GM18502 (cell line): ENCODE measurements at regions not wholly inside any gene's neighbourhood (a gene's known extent, or its start where the extent isn't known, plus 50 kb on each side); places are given as distances from the start of the nearest gene placed in this dataset.

ENCODE experiments used
- ATAC-seq: cut with Tn5 transposase; IDR thresholded peaks from one replicate; pipeline ENCODE4 v1.9.1; 2021; ENCODE audit warnings: mild to moderate bottlenecking; ENCODE audit not compliant: unreplicated experiment, poor library complexity

DNA sequence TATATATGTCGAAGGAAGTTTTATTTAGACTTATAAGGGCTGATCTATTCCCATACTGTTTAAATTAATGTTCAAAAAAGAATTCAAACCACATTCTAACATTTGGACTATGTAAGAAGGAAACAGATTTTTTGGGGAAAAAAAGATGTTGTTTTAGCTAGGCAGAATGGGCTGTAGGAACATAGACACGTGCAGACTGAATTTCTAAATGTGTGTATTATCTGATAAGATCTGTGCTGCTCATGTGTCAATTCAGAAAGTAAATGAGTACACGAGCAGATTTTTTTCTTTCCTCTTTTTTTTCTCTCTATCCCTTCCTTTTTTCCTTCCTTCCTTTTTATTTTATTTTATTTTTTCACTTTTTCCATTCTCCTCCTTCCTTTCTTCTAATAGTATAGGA is 259.5 kb upstream of the KCNH8 start:
- no peak for ATAC-seq

DNA sequence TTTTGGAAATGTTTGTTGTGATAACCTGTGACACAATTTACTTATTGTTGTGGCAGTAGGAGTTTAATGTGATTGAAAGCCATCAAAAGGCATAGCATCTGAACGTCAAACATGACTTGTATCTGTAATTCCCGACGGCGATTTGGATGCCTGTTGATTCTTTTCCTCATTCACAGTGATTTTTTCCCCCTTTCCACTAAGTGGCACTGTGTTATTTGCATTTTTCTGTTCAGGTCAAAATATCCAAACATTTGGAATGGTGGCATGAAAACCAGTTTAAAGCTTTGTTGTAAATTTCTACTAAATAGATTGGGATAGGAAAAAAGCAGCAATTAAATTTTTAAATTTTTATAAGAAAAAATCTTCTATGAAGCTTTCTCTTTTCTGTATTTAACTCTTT is 259.9 kb upstream of the KCNH8 start:
- no peak for ATAC-seq

DNA sequence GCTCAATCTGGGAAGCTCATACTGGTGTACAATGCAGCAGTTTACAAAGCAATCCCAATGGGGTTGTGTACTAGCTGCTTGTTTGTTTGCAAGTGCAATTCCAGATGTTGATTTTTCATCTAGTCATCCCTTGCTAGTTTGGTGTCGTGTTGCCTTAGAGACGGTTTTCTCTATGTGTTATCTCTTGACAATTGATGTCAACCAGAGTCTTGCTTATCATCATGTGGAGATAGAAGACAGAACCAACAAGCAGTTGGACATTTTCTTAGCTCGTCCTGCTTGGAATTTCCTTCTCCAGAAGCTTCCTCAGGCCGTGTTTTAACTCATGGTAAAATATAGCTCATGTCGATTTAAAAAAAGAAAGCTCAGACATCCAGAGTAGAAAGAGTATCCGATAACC is 262.0 kb upstream of the KCNH8 start:
- no peak for ATAC-seq

DNA sequence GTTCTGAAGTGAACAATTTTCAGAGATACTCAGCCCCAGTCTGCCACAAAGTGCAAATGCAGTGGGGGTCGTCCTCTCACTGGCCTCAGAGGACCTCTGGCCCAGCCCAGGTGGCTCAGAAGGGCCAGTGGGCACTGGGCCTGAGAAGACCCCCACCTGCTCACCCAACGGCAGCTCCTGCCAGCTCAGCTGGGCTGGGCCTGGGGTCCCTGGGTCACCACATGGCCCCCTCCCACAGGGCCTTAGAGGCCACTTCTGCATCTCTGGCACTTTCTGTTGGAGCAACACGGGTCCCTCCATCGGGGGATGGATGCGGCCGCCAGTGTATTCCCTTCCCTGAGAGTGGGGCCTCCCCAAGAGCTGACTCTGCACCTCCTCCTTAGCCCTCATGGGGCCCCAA is 262.7 kb upstream of the KCNH8 start:
- ATAC-seq: no peak

DNA sequence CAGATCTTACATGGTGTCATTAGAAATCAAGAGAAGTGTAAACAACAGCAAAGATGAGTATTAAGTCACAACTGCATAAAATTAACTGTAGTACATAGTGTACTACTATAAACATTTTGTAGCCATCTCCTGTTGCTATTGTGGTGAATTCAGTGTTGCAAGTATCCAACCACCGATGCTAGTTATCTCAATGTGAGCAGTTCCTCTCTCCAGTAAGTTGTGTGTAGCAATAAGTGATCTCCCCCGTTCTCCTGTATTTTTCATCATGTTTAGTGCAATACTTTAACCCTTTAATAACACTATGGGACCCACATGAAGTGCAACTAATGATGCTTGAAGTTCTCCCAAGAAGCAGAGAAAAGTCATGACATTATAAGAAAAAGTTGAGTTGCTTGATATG is 264.7 kb upstream of the KCNH8 start:
- no peak for ATAC-seq

DNA sequence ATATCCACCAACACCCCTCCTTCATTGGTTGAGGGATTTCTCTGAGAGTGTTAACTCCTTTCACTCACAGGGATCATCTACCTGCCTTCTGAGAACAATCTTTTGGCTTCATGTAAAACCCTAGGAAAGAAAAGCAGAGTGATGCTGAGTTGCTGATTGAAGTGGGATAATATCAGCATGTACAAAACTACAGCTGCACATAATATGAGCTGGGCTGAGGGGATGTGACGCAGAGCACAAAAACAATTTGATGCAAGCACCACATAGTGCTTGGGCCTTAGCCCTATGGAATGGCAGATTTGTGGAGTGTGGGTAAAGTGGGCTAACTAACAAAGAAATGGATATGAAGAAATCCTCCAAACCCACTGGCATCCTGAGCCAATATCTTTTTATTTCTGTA is 267.6 kb upstream of the KCNH8 start:
- ATAC-seq: no peak

DNA sequence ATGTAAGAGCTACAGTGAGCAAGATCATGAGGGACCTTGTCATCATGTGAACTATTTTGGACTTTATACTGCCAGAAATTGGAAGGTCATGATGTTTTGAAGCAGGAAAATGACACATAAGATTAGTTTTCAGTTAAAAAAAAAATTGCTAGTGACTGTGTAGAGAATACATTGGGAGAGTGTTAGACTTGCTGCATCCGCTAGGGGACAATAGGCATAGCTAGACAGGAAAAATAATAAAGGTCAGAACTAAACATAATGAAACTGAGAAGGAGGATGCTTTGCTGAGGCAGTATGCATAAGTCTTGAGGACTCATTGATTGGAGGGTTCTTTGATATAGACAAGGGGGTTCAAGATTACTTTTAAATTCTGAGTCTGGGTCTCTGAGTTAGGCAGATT is 275.8 kb upstream of the KCNH8 start:
- ATAC-seq: peak; percentile 80

DNA sequence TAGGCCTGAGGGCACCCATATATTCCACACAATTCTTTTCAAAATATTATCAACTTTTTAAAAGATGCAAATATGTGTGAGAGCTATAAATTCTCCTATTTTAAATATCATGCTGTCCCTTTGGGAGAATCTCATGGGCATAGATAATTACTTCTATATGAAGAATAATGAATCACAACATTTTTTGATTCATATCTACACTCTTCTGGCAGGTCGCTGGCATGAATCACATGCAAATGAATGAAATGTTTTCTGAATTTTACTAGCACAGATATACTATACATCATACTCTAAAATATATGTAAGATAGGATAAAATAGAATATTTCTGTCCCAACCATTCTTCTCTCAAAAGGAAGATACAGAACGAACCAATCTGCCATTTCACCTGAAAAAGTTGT is 277.7 kb upstream of the KCNH8 start:
- no peak for ATAC-seq

DNA sequence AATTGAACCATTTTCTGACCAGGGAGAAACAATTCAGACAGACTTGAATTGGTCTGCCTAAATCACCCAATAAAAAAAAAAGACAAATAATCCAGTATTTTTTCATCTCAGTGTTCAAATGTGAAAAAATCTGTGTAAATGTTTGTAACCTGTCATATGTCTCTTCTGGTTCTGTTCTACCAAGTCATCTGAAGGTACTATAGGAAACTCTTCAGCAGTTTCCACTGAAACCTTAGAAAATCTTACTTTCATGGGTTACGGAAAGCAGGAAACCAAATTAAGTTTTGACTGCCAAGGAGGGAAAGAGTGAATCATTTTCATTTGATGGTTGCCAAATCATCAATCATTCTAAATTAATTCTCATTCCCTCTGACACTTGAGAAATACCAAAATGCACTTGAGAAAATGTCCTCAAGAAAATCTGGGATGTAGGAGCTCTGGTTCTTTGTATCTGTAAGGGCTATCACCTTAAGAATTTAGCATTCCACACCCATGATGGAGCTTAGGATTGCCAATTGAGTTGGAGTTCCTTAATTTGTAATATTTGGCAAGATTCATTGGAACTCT is 278.2 kb upstream of the KCNH8 start:
- no peak for ATAC-seq

DNA sequence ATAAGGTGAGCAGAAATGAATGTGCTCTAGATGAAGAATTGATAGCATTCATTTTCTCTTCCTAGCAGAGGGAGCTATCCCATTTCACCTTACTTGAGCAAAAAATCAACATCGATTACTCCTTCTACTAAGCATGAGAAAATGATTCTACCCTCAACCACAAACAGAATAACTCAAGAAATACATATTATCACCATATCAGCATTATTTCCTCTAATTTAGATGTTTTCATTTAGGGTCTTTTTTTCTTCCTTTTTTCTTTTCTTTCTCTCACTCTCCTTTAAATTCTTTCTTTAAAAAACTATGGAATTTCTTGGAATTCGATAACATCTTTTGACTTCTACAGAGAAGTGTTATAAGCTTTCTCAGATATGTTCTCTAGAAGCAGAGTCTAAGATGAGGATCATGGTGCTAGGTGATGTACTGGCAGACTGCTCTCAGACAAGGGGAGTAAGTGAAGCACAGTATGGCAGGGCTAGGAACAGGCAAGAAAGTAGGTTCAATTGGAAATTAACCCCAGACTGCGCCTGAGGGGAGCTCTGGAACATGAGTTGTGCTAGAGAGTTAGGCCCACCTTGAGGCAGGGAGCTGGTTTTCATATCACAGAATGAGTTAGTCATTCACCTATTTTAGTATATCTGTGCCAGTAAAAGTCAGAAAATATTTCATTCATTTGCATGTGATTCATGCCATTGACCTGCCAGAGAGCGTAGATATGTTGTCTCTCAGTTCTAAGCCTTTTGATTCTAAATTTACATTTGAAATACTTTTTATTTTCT is 279.2 kb upstream of the KCNH8 start:
- no peak for ATAC-seq

DNA sequence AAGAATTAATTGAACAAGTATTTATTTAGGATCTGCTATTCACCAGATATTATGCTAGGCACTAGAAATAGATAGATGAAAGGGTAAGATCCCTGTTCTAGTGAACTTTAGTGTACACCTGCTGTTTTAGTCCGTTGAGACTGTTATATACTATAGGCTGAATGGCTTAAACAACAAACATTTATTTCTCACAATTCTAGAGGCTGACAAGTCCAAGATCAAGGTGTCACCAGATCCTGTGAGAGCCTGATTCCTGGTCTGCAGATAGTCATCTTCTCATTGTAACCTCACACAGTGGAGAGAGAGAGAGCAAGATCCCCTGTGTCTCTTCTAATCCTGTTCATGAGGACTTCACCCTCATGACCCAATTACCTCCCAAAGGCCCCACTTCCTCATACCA is 281.4 kb upstream of the KCNH8 start:
- ATAC-seq: no peak

DNA sequence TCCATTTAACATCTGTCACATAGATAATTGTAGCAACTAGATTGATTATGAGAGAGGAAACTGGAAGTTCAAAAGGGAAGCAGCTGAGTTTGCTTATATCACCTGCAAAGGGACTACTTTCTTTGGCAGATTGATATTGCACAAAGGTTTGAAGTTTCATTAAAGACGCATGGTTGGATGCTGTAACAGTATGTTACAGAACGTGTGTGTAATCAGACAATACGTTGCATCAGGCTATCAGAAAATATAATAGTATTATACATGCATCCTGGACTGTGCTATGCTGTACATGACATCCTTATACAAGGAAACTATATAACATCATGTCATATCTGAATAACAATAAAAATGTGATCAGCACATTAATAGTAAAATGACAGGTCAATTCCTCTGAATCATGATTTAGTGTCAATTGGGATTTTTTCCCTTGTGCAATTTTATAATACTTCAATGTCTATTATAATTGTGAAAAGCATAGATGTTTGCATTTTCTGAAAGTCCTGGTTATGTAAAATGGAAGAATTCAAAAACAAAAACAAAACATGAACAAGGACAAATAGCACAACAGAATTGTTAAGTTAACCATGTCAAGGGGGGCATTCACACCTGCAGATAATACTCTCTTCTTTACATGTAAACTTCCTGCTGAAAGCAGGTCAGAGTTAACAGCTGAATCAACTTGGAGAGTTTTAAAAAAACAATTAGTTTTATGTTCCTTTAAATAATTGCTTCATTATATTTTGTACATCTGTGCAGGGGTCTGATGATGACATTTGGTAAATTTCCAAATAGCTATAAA is 283.2 kb upstream of the KCNH8 start:
- ATAC-seq: no peak

DNA sequence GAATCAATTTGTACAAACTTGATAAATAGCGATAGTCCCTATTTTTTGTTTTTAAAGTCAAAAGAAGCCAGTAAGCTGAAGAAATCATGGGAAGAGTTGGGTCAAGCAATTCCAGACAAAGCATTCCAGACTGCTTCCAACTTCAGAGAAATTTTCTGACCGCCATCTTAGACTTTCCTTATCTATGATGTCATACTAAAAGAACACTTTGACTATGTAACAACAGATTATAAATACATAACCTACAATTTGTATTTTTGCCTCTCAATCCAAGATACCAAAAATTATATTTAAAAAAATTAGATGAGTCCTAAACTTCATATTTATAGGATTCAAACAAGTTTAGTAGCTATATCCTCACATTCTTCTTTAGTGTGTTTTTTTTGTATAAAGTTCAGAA is 286.2 kb upstream of the KCNH8 start:
- ATAC-seq: no peak

DNA sequence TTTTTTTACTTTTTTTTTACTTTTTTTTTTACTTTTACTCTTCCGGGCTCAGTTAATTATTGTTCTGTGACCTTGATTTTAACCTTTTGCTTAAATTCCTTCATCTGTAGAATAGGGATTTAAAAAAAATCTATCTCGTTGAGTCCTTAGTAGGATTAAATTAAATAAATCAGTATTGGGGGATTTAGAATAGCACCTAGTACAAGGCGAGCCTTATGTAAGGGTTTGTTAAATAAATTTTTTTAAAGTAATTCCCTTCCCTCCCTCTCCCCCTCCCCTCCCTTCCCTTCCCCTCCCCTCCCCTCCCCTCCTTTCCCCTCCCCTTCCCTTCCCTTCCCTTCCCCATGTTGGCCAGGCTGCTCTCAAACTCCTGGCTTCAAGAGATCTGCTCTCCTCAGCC is 287.2 kb upstream of the KCNH8 start:
- no peak for ATAC-seq

DNA sequence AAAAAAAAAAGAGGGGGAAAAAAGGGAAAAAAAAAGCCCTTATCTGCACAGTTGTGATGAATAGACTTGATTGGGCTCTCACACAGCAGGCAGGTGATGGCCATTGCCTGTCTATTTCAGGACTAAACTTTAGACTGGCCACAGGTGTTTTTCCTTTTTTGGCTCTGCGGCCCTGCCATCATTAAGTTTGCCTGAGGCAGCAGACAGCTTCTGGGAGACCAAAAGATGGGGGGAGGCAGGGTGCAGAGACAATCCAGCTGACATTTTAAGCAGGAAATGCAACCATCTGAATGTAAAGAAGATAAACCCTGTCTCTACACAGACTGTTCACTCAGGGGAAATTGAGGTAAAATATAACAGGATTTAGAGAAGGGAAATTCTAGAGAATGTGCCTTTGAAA is 295.0 kb upstream of the KCNH8 start:
- ATAC-seq: no peak

DNA sequence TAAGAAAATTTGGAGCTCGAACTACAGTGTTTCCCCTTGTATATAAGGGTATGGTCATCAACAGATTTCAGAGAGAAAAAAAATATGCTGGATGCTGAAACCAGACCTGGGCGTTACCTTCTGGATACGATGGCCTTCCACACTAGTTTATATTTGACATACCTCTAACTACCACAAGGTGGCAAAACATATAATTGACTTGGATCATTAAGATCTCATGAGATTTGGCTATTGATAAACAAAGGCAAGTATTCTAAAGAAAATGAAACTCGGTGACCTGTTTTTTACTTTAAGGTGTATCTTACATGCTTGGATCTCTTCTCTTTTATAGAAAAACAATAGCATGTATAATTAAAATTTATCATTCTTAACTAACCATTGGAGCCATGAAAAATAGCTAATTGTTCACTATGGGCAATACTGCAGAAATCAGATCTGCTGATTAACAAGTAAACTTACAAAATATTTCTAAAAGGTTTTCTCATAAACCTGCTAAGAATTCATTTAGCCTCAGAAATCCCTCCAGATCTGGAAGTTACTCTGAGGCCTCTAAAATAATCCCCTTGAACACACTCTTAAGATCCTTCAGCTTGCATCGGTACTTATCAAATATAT is 300.6 kb upstream of the KCNH8 start:
- peak; percentile 80 for ATAC-seq

DNA sequence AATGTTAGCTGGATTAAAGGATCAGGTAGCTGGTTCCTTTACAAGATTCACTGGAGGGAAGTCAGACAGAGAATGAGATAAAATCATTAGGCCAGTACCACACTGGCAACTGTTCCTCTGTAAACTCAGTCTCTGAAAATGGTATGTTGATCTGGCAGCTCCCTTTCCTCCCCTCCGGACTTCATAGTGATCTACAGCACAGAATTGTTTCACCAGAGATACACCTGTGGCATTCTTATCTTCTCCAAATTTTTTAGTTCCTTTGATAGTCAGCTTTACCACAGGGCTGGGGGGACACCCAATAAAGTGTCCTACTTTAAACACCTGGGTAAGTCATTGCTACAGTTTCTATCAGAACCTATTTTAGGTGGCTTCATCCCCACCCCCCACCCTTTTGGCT is 304.3 kb upstream of the KCNH8 start:
- no peak for ATAC-seq

DNA sequence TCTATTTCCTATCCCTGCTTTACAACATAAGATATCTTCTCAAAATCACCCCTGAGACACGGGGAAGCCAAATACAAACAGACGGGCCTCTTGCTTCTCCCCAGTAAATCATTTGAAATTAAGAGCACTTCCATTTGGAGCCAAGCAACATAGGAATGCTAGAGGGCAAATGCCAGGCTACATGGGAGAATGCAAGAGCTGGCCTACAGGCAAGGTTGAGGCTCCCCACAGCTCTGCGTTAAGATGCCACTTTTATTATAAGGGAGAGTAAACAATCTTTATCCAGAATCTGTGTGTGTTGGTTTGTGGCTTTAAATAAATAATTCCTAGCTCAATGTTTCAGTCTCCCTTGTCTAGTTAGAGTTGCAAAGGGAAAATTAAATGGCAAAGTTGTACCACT is 305.1 kb upstream of the KCNH8 start:
- ATAC-seq: no peak

DNA sequence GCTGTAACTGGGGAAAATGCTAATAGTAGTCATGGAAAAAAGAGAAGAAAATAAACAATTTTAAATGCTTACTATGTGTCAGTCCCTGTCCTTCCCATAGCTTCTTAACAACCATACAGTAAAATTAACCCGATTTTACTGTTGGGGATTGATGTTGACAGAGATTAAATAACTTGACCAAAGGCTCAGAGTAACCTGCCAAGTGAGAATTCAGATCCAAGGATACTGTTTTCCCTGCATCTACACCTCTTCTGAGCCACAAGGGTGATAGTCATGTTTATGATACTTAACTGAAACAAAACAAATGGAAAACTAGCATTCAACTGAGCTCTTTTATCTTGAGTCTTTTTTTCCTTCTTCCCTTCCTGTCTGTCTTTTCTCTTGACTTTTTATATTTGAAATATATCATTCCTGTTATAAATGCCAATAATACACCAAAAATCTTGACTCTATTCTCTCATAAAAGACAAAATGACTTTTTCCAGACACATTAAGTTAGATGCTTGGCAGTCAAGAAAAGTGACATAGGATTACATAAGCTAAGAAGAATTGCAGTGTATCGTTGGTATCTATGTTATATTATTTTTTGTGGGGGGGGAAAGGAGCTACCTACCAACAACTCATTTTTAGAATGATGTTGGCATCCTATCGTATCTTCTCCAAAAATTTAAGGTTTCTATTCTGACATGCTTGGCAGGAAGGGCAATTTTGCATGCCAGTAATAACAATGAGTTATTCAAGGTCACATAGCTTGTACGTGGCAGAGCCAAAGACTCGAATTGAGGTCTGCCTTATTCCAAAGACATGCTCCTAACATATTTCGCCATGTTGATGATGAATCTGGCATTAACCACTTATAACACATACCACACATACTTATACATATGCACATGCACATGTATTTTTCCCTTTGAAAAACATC is 306.6 kb upstream of the KCNH8 start:
- no peak for ATAC-seq

DNA sequence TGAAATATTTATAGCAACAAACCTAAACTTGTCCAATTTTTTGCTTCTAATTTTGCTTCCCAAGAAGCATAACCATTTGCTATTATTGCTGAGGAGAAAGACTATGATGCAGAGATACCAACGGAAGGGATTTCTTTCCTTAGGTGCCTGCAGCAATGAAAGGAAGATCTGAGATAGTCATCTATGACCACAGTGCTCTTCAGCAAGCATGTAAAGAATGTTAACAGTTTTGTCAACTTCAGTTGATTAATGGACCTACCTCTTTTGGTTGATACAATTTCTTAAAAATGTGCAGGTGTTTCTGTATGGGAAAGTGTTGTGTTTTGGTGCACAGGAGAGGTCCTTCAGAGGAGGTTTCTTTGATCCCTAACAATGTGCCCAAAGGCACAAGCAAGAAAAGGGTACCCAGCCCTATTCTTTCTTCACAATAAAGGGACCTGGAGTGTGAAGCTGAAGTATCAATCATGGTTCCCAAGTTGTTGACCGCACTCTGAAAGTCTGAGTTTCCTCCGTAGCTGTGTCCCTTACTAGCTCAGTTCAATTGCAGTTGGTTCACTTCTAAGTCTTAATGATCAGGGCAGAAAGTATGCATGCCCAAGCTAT is 307.7 kb upstream of the KCNH8 start:
- ATAC-seq: no peak
